ENCODE measurements at regions not wholly inside any gene's neighbourhood (a gene's known extent, or its start where the extent isn't known, plus 50 kb on each side); places are given as distances from the start of the nearest gene placed in this dataset.

DNA sequence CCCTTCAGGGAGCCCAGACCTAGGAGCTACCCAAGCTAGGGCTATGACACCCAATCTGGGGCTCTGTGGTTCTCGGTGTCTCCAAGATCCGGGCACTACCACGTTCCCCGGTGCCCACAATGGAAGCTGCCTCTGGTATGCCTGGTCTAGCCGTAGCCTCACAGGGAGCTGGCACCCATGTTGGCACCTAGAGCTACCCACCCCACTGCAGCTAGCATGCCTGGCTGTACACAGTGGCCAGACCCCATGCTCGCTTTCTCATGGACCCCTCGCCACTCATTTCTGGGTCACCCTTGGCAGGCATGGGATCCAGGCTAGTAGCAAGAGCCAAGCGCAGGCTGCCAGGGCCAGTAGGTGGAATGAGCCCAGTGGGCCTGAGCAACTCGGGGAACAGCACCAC, 109.0 kb downstream of the CYLC2 start:
- no peak for FAIRE-seq

More for the DNA sequence above, 109.0 kb downstream of the CYLC2 start:
- intact Hi-C loops (cut with micrococcal nuclease): no loop called here
- no peaks in the 10 kb centered on the region for H3K79me2 ChIP-seq (ENCODE audit: control insufficient read depth, insufficient read depth, low read length)
- ChIA-PET CTCF (no interaction called here), POLR2A (interaction anchor here (0.5 kb wide), 1 partner anchor 1206 kb away, joined by 5 read pairs; no protein-coding TSS in a partner anchor)
- no peak overlapping the region for H3K9ac ChIP-seq (replicated peaks; ENCODE audit: extremely low read depth, insufficient read depth, low read length)
- H3K9me1 ChIP-seq (replicated peaks; ENCODE audit: control insufficient read depth, extremely low read depth, insufficient read depth, low read length): no peaks in the 10 kb centered on the region
- TF ChIP-seq, protein P1, sequence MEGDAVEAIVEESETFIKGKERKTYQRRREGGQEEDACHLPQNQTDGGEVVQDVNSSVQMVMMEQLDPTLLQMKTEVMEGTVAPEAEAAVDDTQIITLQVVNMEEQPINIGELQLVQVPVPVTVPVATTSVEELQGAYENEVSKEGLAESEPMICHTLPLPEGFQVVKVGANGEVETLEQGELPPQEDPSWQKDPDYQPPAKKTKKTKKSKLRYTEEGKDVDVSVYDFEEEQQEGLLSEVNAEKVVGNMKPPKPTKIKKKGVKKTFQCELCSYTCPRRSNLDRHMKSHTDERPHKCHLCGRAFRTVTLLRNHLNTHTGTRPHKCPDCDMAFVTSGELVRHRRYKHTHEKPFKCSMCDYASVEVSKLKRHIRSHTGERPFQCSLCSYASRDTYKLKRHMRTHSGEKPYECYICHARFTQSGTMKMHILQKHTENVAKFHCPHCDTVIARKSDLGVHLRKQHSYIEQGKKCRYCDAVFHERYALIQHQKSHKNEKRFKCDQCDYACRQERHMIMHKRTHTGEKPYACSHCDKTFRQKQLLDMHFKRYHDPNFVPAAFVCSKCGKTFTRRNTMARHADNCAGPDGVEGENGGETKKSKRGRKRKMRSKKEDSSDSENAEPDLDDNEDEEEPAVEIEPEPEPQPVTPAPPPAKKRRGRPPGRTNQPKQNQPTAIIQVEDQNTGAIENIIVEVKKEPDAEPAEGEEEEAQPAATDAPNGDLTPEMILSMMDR (IDR thresholded peaks at IDR 0.05; ENCODE audit: extremely low read depth in 1 of 2, insufficient read depth in 1 of 2, low read depth in 1 of 2, low read length in 2 of 2): no peak
- TF ChIP-seq FOS (IDR thresholded peaks at IDR 0.05; ENCODE audit: borderline replicate concordance, insufficient read depth, low read length) (no peak), GATA2 (IDR thresholded peaks at IDR 0.05; ENCODE audit: insufficient read depth, insufficient read length, low read depth, low read length) (no peak), POLR2A (IDR thresholded peaks at IDR 0.05; ENCODE audit: low read depth, low read length) (no peak), POLR2AphosphoS5 (IDR thresholded peaks at IDR 0.05; ENCODE audit: insufficient read depth, low read depth, low read length) (no peak), MYC (IDR thresholded peaks at IDR 0.05; ENCODE audit: low read depth, low read length) (no peak), JUN (IDR thresholded peaks at IDR 0.05; ENCODE audit: borderline replicate concordance, insufficient read depth, insufficient read length, low read depth) (no peak), EZH2 (IDR thresholded peaks at IDR 0.05; ENCODE audit: borderline replicate concordance, low read depth, low read length, severe bottlenecking) (no peak)
- TF ChIP-seq, protein P2, sequence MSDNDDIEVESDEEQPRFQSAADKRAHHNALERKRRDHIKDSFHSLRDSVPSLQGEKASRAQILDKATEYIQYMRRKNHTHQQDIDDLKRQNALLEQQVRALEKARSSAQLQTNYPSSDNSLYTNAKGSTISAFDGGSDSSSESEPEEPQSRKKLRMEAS (IDR thresholded peaks at IDR 0.05; ENCODE audit: insufficient read depth, insufficient read length): no peak
- no peaks in the 10 kb centered on the region for H3K4me1 ChIP-seq (ENCODE audit: control insufficient read depth, extremely low read depth, insufficient read depth, low read length)
- H3K4me2 ChIP-seq (ENCODE audit: insufficient read depth, low read length): no peak overlapping the region
- no peak overlapping the region for H3K27ac ChIP-seq (ENCODE audit: insufficient read depth, low read depth, low read length)
- H3K4me3 ChIP-seq (replicated peaks in 1 of 3; ENCODE audit: insufficient read depth in 1 of 3, low read depth in 1 of 3, low read length in 3 of 3): no peak overlapping the region
- H2AFZ ChIP-seq (ENCODE audit: low read depth, low read length): no peak overlapping the region
- no peaks in the 10 kb centered on the region for H3K36me3 ChIP-seq (ENCODE audit: control insufficient read depth in 2 of 2, extremely low read depth in 1 of 2, insufficient read depth in 2 of 2, low read length in 2 of 2)
- no peaks in the 10 kb centered on the region for H4K20me1 ChIP-seq (replicated peaks; ENCODE audit: control insufficient read depth, extremely low read depth, insufficient read depth, low read length)
- H3K27me3 ChIP-seq (ENCODE audit: control insufficient read depth in 2 of 2, insufficient read depth in 2 of 2, low read length in 2 of 2): no peaks in the 10 kb centered on the region
- no TSS peak for BruUV-seq (replicated peaks)
- H3K9me3 ChIP-seq (replicated peaks; ENCODE audit: control insufficient read depth, insufficient read depth, low read length): peaks cover 8% of the 10 kb centered on the region
- DNase-seq (ENCODE audit: low read depth, low spot score): no peak
- dilution Hi-C loops (cut with MboI; ENCODE audit: extremely low pct_ligation_motif_present, low sequenced_read_pairs): no loop called here
